HFF-Myc (cell line): ENCODE measurements at regions not wholly inside any gene's neighbourhood (a gene's known extent, or its start where the extent isn't known, plus 50 kb on each side); places are given as distances from the start of the nearest gene placed in this dataset.
"Not testable (repeated sequence)": the region's sequence is repeated elsewhere in the genome, so short reads cannot be mapped to it uniquely, and the experiment has no call there.

Experiments
- DNase-seq: peaks from one replicate; pipeline ENCODE4 v3.0.0-alpha.2; 2011; ENCODE audit warnings: low read depth; ENCODE audit errors: extremely low read depth
- H3K4me3 ChIP-seq: replicated peaks from 2 replicates; pipeline ENCODE4 v1.5.1; 2011; ENCODE audit warnings: low read depth, mild to moderate bottlenecking, control low read depth, low read length
- TF ChIP-seq, protein P1 (sequence below): IDR thresholded peaks from 2 replicates; pipeline ENCODE4 v1.5.1; 2012; ENCODE audit warnings: mild to moderate bottlenecking, low read depth, low read length, control low read depth; ENCODE audit errors: missing control alignments

DNA sequence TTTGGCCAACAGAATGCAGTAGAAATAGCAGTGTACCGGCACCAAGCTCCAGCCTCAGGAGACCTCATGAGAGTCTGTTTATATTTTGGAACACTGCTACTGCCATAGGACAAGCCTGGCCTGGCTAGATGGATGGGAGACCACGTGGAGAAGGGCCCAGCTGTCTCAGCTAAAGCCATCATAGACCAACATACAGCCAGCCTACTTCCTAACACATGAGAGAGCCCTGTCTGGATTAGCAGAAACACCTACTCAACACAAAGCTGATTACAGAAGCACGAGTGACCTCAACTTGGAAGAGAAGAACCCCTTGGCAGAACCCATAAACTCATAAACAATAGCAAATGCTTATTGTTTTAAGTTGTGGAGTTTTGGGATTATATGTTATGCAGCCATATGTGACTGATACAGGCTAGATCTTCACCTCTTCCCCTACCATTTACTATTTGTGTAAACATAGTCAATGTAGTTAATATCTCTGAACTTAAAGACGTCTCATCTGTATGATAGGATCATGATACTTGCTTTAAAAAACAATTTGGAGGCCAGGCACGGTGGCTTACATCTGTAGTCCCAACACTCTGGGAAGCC lies 199.4 kb upstream of the ZNF217 start:
- DNase-seq = no peak
- no peak overlapping the region for H3K4me3 ChIP-seq
- TF ChIP-seq, protein P1, sequence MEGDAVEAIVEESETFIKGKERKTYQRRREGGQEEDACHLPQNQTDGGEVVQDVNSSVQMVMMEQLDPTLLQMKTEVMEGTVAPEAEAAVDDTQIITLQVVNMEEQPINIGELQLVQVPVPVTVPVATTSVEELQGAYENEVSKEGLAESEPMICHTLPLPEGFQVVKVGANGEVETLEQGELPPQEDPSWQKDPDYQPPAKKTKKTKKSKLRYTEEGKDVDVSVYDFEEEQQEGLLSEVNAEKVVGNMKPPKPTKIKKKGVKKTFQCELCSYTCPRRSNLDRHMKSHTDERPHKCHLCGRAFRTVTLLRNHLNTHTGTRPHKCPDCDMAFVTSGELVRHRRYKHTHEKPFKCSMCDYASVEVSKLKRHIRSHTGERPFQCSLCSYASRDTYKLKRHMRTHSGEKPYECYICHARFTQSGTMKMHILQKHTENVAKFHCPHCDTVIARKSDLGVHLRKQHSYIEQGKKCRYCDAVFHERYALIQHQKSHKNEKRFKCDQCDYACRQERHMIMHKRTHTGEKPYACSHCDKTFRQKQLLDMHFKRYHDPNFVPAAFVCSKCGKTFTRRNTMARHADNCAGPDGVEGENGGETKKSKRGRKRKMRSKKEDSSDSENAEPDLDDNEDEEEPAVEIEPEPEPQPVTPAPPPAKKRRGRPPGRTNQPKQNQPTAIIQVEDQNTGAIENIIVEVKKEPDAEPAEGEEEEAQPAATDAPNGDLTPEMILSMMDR = no peak

DNA sequence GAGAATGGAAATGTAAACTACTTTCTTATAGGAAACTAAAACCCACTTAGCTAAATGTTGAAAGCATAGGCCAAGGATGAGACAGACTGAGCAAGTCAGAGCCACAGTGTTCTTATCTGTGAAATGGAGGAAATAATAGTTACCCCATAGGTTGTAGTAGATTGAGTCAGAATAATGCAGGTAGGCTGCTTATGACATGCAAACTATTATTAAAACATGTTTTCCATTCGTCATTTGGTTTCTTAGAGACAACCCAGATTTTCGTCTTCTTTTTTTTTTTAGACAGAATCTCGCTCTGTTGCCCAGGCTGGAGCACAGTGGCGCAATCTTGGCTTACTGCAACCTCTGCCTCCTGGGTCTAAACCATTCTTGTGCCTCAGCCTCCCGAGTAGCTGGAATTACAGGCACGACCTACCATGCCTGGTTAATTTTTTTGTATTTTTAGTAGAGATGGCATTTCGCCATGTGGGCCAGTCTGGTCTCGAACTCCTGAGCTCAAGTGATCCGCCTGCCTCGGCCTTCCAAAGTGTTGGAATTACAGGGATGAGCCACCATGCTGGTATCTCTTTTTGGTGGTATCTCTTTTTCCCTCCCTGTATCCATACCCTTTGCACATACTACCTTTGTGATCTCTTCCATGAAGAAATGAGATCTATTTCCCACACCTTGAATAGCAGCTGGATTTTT lies 196.5 kb upstream of the ZNF217 start:
- no peak overlapping the region for H3K4me3 ChIP-seq
- TF ChIP-seq, protein P1 = no peak
- no peak for DNase-seq

DNA sequence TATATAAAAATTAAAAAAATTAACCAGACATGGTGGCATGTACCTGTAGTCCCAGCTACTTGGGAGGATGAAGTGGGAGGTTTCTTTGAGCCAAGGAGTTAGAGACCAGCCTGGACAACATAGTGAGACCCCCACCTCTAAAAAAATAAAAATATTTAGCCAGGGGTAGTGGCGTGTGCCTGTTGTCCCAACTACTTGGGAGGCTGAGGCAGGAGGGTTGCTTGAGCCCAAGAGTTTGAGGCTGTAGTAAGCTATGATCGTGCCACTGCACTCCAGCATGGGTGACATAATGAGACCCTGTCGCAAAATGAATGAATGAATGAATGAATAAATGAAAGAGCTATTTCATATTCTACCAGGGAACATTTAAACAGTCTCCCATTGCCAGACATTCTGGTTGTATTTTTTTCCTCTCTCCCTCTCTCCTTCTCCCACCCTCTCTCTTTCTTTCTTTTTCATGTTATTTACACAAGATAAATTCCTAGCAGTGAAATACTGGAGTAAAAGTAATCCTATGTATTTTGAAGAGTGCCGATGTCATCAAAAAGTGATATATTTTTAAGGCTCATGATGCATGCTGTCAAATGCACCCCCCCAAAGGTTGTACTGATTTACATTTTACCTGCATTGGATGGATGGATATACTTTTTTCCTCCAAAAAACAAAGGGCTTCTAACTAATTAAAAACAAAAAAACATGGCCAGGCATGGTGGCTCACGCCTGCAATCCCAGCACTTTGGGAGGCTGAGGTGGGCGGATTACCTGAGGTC lies 194.8 kb upstream of the ZNF217 start:
- no peak overlapping the region for H3K4me3 ChIP-seq
- DNase-seq = no peak
- TF ChIP-seq, protein P1 = no peak

DNA sequence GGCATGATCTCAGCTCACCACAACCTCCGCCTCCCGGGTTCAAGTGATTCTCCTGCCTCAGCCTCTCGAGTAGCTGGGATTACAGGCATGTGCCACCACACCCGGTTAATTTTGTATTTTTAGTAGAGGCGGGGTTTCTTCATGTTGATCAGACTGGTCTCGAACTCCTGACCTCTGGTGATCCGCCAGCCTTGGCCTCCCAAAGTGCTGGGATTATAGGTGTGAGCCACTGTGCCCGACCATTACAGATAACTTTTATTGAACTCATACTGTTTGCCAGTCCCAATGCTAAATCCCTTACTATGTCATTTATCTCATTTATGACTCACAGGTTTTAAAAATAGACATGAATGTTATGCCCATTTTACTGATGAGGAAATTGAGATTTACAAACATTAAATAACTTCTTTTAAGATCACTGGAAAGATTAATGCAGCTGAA lies 193.9 kb upstream of the ZNF217 start:
- DNase-seq, H3K4me3 ChIP-seq: not testable (repeated sequence)

DNA sequence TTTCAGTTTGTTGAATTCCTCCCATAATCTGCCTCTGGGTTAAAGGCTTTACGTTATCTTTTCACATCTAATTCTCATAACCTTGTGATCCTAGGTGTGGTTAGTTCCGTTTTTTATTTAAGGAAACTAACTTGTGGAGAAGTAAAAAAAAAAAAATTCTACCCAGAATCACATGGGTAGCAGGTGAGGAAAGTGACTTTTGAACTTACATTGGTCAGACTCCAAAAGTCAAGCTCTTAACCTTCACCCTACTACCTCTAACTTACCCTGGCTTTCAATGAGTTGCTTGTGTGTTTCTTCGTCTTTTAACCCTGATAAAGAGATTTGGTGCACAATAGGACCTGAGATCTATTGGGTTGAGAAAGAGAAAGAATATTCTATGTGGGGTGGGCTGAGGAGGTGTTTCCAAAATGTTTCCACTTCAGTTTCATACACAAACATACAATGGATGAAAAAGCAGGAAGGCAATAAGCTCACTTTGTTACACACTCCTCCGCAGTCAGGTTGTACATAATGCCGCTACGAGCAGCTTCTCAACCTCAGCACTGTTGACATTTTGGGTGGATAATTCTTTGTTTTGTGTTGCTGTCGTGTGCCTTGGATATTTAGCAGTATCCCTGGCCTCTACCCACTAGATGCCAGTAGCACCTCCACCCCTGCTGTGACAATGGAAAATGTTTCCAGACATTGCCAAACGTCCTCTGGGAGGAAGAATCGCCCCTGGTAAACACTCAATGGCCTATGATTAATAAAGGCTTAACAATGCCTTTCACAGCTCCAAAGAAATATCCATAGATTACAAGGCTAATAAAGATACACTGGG lies 193.0 kb upstream of the ZNF217 start:
- no peak overlapping the region for H3K4me3 ChIP-seq
- no peak for DNase-seq
- TF ChIP-seq, protein P1 = no peak

DNA sequence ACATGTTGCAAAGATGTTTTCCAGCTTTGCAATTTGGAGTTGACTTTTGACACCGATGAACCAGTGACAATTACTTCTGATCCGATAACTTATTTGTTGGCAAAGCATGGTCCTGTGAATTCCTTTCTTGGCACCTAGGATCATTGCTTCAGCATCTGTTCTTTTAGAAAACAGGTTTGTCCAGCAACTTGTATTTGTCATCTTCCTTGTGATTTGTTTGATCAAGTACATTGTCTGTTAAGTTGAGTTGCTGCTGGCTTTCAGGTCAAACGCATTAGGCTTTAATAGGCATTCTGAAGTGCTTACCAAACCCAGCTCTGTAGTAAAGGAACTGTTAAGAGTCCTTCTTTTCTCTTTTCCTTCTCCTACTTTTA lies 192.4 kb upstream of the ZNF217 start:
- DNase-seq = no peak
- no peak overlapping the region for H3K4me3 ChIP-seq
- TF ChIP-seq, protein P1 = no peak
